ENCODE measurements at regions not wholly inside any gene's neighbourhood (a gene's known extent, or its start where the extent isn't known, plus 50 kb on each side); places are given as distances from the start of the nearest gene placed in this dataset.

DNA sequence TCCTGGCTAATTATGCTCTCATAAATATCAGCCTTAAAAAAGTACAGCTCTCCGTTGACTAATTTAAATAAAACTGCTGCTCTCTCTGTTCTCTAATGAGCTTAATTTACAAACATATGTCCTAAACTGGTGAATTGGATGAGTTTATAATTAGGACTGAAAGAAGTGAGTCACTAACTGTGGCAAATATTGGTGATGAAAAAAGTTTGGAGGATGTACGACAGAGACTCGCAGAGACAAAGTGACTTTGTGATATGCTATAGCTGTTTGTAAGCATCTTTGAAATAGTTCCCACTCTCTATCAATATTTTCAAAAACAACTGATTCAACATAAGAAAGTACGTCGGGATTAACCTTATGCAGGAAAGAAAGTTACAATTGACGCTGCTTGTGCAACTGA, 138.9 kb upstream of the TMEFF2 start:
- Histone ChIP-seq H3K27me3 (ENCODE audit: control insufficient read depth in 1 of 2, insufficient read depth in 2 of 2, low read length in 2 of 2) (no peaks in the 10 kb centered on the region), H3K36me3 (ENCODE audit: insufficient read depth, low read length) (no peaks in the 10 kb centered on the region), H3K9me3 (ENCODE audit: low read length) (no peaks in the 10 kb centered on the region), H3K4me1 (ENCODE audit: insufficient read depth, low read length) (no peaks in the 10 kb centered on the region), H3K27ac (ENCODE audit: low read depth, low read length) (no peak overlapping the region), H3K9ac (ENCODE audit: low read length) (no peak overlapping the region), H3K4me3 (ENCODE audit: low read depth in 1 of 2, low read length in 2 of 2) (no peak overlapping the region)

DNA sequence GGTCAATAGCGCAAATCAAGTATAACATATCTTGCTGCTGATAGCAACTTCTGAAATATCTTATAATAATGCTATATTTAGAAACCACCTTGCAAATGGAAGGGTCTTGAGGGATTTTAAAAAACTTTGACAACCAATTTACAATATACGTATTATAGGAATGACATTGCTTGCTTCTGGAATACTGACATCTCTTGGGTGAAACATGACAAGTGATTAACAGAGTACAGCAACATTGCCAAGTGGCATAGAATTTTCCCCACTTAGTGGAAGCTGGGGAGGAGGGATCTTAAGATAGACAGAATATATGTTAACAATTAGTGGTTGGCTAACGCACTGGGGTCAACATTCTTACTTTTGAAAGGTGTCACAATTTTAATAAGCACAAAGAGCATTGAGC, 133.6 kb upstream of the TMEFF2 start:
- Histone ChIP-seq H3K27ac (ENCODE audit: low read depth, low read length) (no peak overlapping the region), H3K9ac (ENCODE audit: low read length) (no peak overlapping the region), H3K9me3 (ENCODE audit: low read length) (no peaks in the 10 kb centered on the region), H3K36me3 (ENCODE audit: insufficient read depth, low read length) (no peaks in the 10 kb centered on the region), H3K4me3 (ENCODE audit: low read depth in 1 of 2, low read length in 2 of 2) (no peak overlapping the region), H3K4me1 (ENCODE audit: insufficient read depth, low read length) (no peaks in the 10 kb centered on the region), H3K27me3 (ENCODE audit: control insufficient read depth in 1 of 2, insufficient read depth in 2 of 2, low read length in 2 of 2) (no peaks in the 10 kb centered on the region)

DNA sequence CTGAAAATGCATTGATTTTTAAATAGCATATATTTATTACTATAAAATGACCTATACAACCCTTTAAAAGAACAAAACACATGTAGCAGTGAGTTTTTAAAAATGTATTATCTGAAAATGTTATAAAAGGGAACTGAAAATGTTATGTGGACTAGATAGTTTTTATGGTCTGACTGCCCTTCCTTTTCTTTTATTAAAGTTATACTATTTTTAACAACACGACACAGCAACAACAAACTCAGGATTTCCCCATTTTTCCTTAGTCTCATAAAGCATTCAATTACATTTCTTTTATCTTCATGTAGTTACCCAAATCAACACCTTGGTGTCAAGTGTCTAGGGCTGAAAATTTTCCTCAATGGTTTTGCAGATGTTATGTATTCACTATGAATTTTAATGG, 132.8 kb upstream of the TMEFF2 start:
- Histone ChIP-seq H3K4me1 (ENCODE audit: insufficient read depth, low read length) (no peaks in the 10 kb centered on the region), H3K27me3 (ENCODE audit: control insufficient read depth in 1 of 2, insufficient read depth in 2 of 2, low read length in 2 of 2) (no peaks in the 10 kb centered on the region), H3K9me3 (ENCODE audit: low read length) (no peaks in the 10 kb centered on the region), H3K36me3 (ENCODE audit: insufficient read depth, low read length) (no peaks in the 10 kb centered on the region), H3K9ac (ENCODE audit: low read length) (no peak overlapping the region), H3K4me3 (ENCODE audit: low read depth in 1 of 2, low read length in 2 of 2) (no peak overlapping the region), H3K27ac (ENCODE audit: low read depth, low read length) (no peak overlapping the region)

DNA sequence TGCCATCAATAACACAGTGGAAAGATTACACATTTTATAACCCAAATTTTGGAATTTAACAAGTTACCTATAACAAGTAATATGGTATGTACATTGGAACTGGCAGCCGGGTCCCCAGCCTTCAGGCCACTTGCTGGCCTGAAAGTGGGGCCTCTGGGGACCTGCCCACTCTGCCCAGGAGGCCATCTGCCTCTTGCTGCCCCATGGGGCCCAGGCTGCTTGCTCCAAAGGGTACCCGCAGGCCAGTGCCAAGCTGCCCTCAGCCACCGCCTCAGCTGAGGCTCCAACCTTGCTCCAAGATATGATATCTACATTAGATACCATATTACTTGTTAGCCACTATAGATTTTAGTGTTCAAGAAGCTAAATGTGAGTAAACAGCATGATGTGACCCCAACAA, 120.8 kb upstream of the TMEFF2 start:
- Histone ChIP-seq H3K4me3 (ENCODE audit: low read depth in 1 of 2, low read length in 2 of 2) (no peak overlapping the region), H3K4me1 (ENCODE audit: insufficient read depth, low read length) (no peaks in the 10 kb centered on the region), H3K9ac (ENCODE audit: low read length) (no peak overlapping the region), H3K27me3 (ENCODE audit: control insufficient read depth in 1 of 2, insufficient read depth in 2 of 2, low read length in 2 of 2) (no peaks in the 10 kb centered on the region), H3K27ac (ENCODE audit: low read depth, low read length) (no peak overlapping the region), H3K36me3 (ENCODE audit: insufficient read depth, low read length) (no peaks in the 10 kb centered on the region), H3K9me3 (ENCODE audit: low read length) (no peaks in the 10 kb centered on the region)

DNA sequence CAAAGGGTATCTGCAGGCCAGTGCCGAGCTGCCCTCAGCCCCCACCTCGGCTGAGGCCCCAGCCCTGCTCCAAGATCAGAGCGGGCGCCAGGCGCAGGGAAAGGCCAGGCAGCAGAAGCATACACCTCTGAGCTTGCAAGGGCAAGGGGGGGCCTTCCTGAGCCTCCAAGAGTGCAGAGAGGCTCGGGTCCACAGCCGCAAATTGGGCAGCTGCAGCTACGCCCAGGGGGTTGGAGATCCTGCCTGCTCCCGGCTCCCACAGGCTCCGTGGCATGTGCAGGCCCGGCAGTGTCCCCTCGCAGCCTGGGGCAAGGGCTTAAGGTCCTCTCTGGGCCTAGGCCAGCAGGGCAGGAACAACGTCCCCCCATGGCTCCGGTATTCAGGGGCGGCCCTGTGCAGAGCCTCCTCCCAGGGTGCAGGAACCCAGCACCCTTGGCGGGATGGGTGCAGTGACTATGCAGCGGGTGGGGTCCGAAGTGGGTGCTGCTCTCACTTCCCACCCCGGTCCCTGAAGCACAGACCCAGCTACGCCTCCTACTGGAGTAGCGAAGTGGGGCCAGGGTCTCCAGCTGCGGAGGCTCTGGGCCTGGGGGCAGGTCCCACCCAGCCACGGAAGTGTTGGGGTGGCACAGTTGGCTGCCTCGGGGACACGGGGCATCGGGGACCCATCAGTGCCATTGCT, 120.2 kb upstream of the TMEFF2 start:
- no peaks in the 10 kb centered on the region for H3K4me1 ChIP-seq (ENCODE audit: insufficient read depth, low read length)
- no peak overlapping the region for H3K9ac ChIP-seq (ENCODE audit: low read length)
- H3K9me3 ChIP-seq (ENCODE audit: low read length): no peaks in the 10 kb centered on the region
- no peaks in the 10 kb centered on the region for H3K27me3 ChIP-seq (ENCODE audit: control insufficient read depth in 1 of 2, insufficient read depth in 2 of 2, low read length in 2 of 2)
- H3K4me3 ChIP-seq (ENCODE audit: low read depth in 1 of 2, low read length in 2 of 2): no peak overlapping the region
- no peaks in the 10 kb centered on the region for H3K36me3 ChIP-seq (ENCODE audit: insufficient read depth, low read length)
- no peak overlapping the region for H3K27ac ChIP-seq (ENCODE audit: low read depth, low read length)

DNA sequence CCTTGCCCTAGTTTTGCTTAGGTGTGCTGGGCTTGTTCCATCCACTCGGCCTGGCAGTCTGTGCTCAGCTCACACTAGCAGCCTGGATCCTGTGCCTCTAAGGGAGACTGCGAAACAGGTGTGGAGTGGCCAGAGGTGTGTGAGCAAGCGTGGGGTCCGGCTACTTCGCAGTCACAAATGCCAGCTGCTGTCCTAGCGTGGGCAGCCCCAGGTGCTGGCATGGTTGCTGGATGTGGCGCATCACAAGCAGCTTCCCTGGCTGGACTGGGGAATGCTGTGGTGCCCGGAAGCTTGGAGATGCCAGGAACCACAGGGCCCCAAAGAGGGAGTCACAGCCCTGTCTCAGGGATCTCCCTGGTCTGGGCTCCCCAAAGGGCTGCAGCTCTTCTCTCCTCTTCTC, 119.0 kb upstream of the TMEFF2 start:
- H3K4me3 ChIP-seq (ENCODE audit: low read depth in 1 of 2, low read length in 2 of 2): no peak overlapping the region
- no peaks in the 10 kb centered on the region for H3K9me3 ChIP-seq (ENCODE audit: low read length)
- no peak overlapping the region for H3K9ac ChIP-seq (ENCODE audit: low read length)
- H3K27ac ChIP-seq (ENCODE audit: low read depth, low read length): no peak overlapping the region
- H3K27me3 ChIP-seq (ENCODE audit: control insufficient read depth in 1 of 2, insufficient read depth in 2 of 2, low read length in 2 of 2): no peaks in the 10 kb centered on the region
- H3K36me3 ChIP-seq (ENCODE audit: insufficient read depth, low read length): no peaks in the 10 kb centered on the region
- no peaks in the 10 kb centered on the region for H3K4me1 ChIP-seq (ENCODE audit: insufficient read depth, low read length)

DNA sequence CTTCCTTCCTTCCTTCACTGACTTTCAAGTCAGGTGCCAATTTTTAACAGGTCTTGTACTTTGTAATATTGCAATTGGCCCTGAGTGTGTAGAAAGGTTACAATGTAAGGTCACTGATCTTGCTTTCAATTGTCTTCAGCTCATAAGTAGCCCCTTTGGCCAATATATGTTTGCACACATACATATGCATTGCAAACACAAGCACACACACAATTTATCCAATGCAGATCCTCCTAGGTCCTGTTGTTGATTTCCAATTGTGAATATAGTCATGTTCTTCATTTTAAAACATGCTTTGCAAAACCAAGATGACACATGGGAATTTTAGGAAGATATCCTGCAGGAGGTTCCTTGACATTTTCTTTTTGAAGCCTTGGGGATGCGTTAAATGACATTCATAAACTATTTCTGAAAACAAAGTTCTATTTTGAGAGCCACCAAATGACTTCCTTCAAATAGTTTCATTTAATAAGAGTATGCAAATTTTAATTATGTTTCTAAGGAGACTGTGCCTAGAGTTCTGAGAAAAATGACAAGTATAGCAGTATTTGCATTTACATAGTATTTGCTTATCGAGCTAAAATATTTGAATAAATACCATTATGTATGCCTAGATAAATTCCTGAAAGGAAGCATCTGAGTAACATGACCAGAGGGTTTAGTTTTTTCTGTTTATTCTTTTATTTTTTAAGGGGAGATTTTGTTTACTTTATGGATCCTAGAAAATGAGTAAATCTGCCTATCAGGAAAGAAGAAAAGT, 117.1 kb upstream of the TMEFF2 start:
- Histone ChIP-seq H3K27me3 (ENCODE audit: control insufficient read depth in 1 of 2, insufficient read depth in 2 of 2, low read length in 2 of 2) (no peaks in the 10 kb centered on the region), H3K9me3 (ENCODE audit: low read length) (no peaks in the 10 kb centered on the region), H3K4me3 (ENCODE audit: low read depth in 1 of 2, low read length in 2 of 2) (no peak overlapping the region), H3K27ac (ENCODE audit: low read depth, low read length) (no peak overlapping the region), H3K9ac (ENCODE audit: low read length) (no peak overlapping the region), H3K4me1 (ENCODE audit: insufficient read depth, low read length) (no peaks in the 10 kb centered on the region), H3K36me3 (ENCODE audit: insufficient read depth, low read length) (no peaks in the 10 kb centered on the region)

DNA sequence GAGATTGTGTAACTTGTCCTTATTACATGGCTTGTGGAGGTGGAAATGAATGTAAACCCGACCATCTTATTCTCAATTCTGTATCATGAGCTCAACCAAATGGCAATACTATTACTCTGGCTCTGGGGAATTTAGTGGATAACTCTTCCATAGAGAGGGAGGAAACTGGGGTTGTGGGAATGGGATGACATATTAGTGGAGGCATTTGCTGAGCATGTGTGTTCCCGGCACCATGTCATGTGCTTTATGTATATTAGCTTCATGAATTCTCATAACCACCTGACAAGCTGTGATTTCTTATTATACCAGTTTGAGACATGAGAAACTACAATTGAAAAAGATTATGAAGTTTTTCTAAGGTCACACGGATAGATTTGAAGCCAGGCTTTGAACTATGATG, 112.8 kb upstream of the TMEFF2 start:
- Histone ChIP-seq H3K9ac (ENCODE audit: low read length) (no peak overlapping the region), H3K36me3 (ENCODE audit: insufficient read depth, low read length) (no peaks in the 10 kb centered on the region), H3K9me3 (ENCODE audit: low read length) (no peaks in the 10 kb centered on the region), H3K4me1 (ENCODE audit: insufficient read depth, low read length) (no peaks in the 10 kb centered on the region), H3K27ac (ENCODE audit: low read depth, low read length) (no peak overlapping the region), H3K4me3 (ENCODE audit: low read depth in 1 of 2, low read length in 2 of 2) (no peak overlapping the region), H3K27me3 (ENCODE audit: control insufficient read depth in 1 of 2, insufficient read depth in 2 of 2, low read length in 2 of 2) (no peaks in the 10 kb centered on the region)

DNA sequence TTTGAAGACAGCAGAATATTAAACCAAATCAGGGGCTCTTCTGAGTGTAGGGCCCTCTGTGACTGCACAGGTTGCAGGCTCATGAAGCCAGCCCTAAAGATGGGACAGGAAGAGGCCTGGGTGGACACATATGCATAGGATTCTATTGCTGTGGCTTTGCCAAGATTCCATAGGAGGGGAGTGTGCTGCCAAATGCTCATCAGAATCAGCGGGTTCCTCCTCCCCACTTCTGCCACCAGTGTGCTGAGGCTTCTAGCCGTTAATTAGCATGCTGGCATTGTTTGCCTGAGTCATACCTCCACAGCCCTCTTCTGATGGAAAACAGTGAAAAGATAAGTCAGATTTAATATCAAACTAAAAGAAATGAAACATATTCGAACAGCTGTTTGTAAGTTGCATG, 103.9 kb upstream of the TMEFF2 start:
- Histone ChIP-seq H3K4me3 (ENCODE audit: low read depth in 1 of 2, low read length in 2 of 2) (no peak overlapping the region), H3K9ac (ENCODE audit: low read length) (no peak overlapping the region), H3K4me1 (ENCODE audit: insufficient read depth, low read length) (no peaks in the 10 kb centered on the region), H3K9me3 (ENCODE audit: low read length) (no peaks in the 10 kb centered on the region), H3K27me3 (ENCODE audit: control insufficient read depth in 1 of 2, insufficient read depth in 2 of 2, low read length in 2 of 2) (no peaks in the 10 kb centered on the region), H3K36me3 (ENCODE audit: insufficient read depth, low read length) (no peaks in the 10 kb centered on the region), H3K27ac (ENCODE audit: low read depth, low read length) (no peak overlapping the region)

DNA sequence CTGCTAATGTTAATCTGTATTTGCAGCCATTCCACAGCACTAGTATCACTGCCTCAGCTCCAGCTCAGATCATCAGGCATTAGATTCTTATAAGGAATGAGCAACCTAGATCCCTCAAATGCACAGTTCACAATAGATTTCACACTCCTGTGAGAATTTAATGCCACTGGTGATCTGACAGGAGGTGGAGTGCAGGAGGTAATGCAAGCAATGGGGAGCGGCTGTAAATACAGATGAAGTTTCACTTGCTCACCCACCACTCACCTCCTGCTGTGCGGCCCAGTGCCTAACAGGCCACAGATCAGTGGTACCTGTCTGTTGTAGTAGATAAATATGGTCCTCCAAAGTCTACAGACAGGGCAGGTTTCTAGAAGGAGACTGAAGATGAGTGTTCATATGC, 97.7 kb upstream of the TMEFF2 start:
- H3K4me3 ChIP-seq (ENCODE audit: low read depth in 1 of 2, low read length in 2 of 2): no peak overlapping the region
- no peak overlapping the region for H3K27ac ChIP-seq (ENCODE audit: low read depth, low read length)
- no peaks in the 10 kb centered on the region for H3K27me3 ChIP-seq (ENCODE audit: control insufficient read depth in 1 of 2, insufficient read depth in 2 of 2, low read length in 2 of 2)
- H3K9ac ChIP-seq (ENCODE audit: low read length): no peak overlapping the region
- no peaks in the 10 kb centered on the region for H3K36me3 ChIP-seq (ENCODE audit: insufficient read depth, low read length)
- H3K9me3 ChIP-seq (ENCODE audit: low read length): no peaks in the 10 kb centered on the region
- no peaks in the 10 kb centered on the region for H3K4me1 ChIP-seq (ENCODE audit: insufficient read depth, low read length)

DNA sequence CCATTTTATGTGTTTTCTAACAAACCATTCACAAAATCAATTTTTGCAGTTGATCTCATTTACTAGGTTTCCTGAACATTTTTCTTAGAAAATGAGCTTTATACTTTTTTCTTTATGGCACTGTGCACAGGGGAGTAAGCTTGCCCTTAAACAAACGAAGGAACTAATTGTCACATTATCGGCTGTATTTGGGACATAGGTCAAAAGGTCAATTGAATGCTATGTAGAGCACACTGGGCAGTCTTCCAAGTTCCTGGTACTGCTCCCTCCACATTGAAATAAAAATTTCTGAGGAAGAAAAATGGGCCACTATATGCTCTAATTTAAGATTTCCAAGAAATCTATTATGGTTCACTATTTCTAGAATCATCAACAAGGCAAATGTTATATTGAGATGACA, 93.6 kb upstream of the TMEFF2 start:
- no peaks in the 10 kb centered on the region for H3K4me1 ChIP-seq (ENCODE audit: insufficient read depth, low read length)
- no peak overlapping the region for H3K4me3 ChIP-seq (ENCODE audit: low read depth in 1 of 2, low read length in 2 of 2)

More for the DNA sequence above, 93.6 kb upstream of the TMEFF2 start:
- Histone ChIP-seq H3K9ac (ENCODE audit: low read length) (no peak overlapping the region), H3K9me3 (ENCODE audit: low read length) (no peaks in the 10 kb centered on the region), H3K27me3 (ENCODE audit: control insufficient read depth in 1 of 2, insufficient read depth in 2 of 2, low read length in 2 of 2) (no peaks in the 10 kb centered on the region), H3K27ac (ENCODE audit: low read depth, low read length) (no peak overlapping the region), H3K36me3 (ENCODE audit: insufficient read depth, low read length) (no peaks in the 10 kb centered on the region)

All from muscle layer of colon (tissue), 2 donors.